Mesendoderm (in vitro differentiated cells): ENCODE measurements at regions not wholly inside any gene's neighbourhood (a gene's known extent, or its start where the extent isn't known, plus 50 kb on each side); places are given as distances from the start of the nearest gene placed in this dataset.

Experiments
- DNase-seq: peaks from one replicate; pipeline ENCODE4 v3.0.0; 2013
- H2AK5ac ChIP-seq: 2 replicates; pipeline ENCODE4 v1.6.1; 2013; ENCODE audit warnings: low read length, inconsistent platforms
- H2BK120ac ChIP-seq: 2 replicates; pipeline ENCODE4 v1.6.1; 2013; ENCODE audit warnings: low read depth, mild to moderate bottlenecking, low read length, moderate library complexity, mixed read lengths
- H2BK15ac ChIP-seq: replicated peaks from 2 replicates; pipeline ENCODE4 v1.6.1; 2013; ENCODE audit warnings: low read depth, mild to moderate bottlenecking, moderate library complexity
- H2BK5ac ChIP-seq: 2 replicates; pipeline ENCODE4 v1.6.1; 2013; ENCODE audit warnings: low read length, inconsistent platforms
- H3K18ac ChIP-seq: 2 replicates; pipeline ENCODE4 v1.6.1; 2013; ENCODE audit warnings: mild to moderate bottlenecking, low read length, mixed read lengths
- H3K23ac ChIP-seq: one replicate; pipeline ENCODE4 v1.6.1; 2013; ENCODE audit warnings: low read length
- H3K27ac ChIP-seq: 2 replicates; pipeline ENCODE4 v1.5.1; 2013; ENCODE audit warnings: low read depth, mild to moderate bottlenecking, inconsistent platforms, low read length, moderate library complexity
- H3K27me3 ChIP-seq: 2 replicates; pipeline ENCODE4 v1.6.1; 2013; ENCODE audit warnings: low read length, control low read depth, mild to moderate bottlenecking, inconsistent platforms; ENCODE audit not compliant: insufficient read depth, poor library complexity
- H3K36me3 ChIP-seq: 2 replicates; pipeline ENCODE4 v1.6.1; 2013; ENCODE audit warnings: low read length, inconsistent platforms; ENCODE audit not compliant: control insufficient read depth, insufficient read depth
- H3K4ac ChIP-seq: one replicate; pipeline ENCODE4 v1.6.1; 2013; ENCODE audit warnings: low read depth, mild to moderate bottlenecking, low read length, moderate library complexity
- H3K4me1 ChIP-seq: 2 replicates; pipeline ENCODE4 v1.6.1; 2013; ENCODE audit warnings: low read depth, low read length, inconsistent platforms; ENCODE audit not compliant: control insufficient read depth
- H3K4me2 ChIP-seq: 2 replicates; pipeline ENCODE4 v1.6.1; 2013; ENCODE audit warnings: low read length
- H3K4me3 ChIP-seq: 2 replicates; pipeline ENCODE4 v1.5.1; 2013; ENCODE audit warnings: mild to moderate bottlenecking, low read length
- H3K56ac ChIP-seq: one replicate; pipeline ENCODE4 v1.6.1; 2013; ENCODE audit warnings: low read length
- H3K79me1 ChIP-seq: 2 replicates; pipeline ENCODE4 v1.6.1; 2013; ENCODE audit warnings: low read length, inconsistent platforms
- H3K79me2 ChIP-seq: 2 replicates; pipeline ENCODE4 v1.6.1; 2013; ENCODE audit warnings: mild to moderate bottlenecking, low read length; ENCODE audit not compliant: control insufficient read depth, insufficient read depth
- H3K9ac ChIP-seq: 2 replicates; pipeline ENCODE4 v1.6.1; 2013; ENCODE audit warnings: low read length, inconsistent platforms
- H4K5ac ChIP-seq: one replicate; pipeline ENCODE4 v1.6.1; 2013; ENCODE audit warnings: low read length
- H4K8ac ChIP-seq: one replicate; pipeline ENCODE4 v1.6.1; 2013; ENCODE audit warnings: low read depth, mild to moderate bottlenecking, control low read depth, low read length, moderate library complexity
- WGBS: extraction: QIAGEN DNeasy Blood & Tissue Kit; methylation state at CpG from one replicate; pipeline ENCODE4 v1.1.7; 2013; ENCODE audit warnings: low lambda C conversion rate, missing lambda C conversion rate; ENCODE audit not compliant: insufficient coverage; ENCODE audit errors: extremely low coverage; 5-methylcytosine and 5-hydroxymethylcytosine counted together

- no peak overlapping the region for H3K4me2 ChIP-seq
- no peak overlapping the region for H2AK5ac ChIP-seq
- no peak overlapping the region for H3K4ac ChIP-seq
- no peak overlapping the region for H2BK5ac ChIP-seq
- peak; percentile 36 for DNase-seq
- no peaks in the 10 kb centered on the region for H3K79me1 ChIP-seq
- H3K27ac ChIP-seq, result no peak overlapping the region
- no peak overlapping the region for H2BK15ac ChIP-seq
- no peaks in the 10 kb centered on the region for H3K27me3 ChIP-seq
- H3K79me2 ChIP-seq, result no peaks in the 10 kb centered on the region
- no peaks in the 10 kb centered on the region for H3K36me3 ChIP-seq
- H3K56ac ChIP-seq, result no peak overlapping the region
- no CpG with 5 or more reads among the region's 3 CpGs for WGBS
- H2BK120ac ChIP-seq, result no peak overlapping the region
- H3K9ac ChIP-seq, result no peak overlapping the region
- no peak overlapping the region for H3K4me3 ChIP-seq
- H3K23ac ChIP-seq, result no peak overlapping the region
- no peak overlapping the region for H4K5ac ChIP-seq
- H3K18ac ChIP-seq, result no peak overlapping the region
- H3K4me1 ChIP-seq, result no peaks in the 10 kb centered on the region
- no peak overlapping the region for H4K8ac ChIP-seq
These were observed 514.4 kb upstream of the ARRDC4 start for GRCh38 chr15:97446138-97446537.

- H3K79me1 ChIP-seq, result no peaks in the 10 kb centered on the region
- H3K18ac ChIP-seq, result no peak overlapping the region
- no peaks in the 10 kb centered on the region for H3K79me2 ChIP-seq
- no peaks in the 10 kb centered on the region for H3K36me3 ChIP-seq
- H3K9ac ChIP-seq, result no peak overlapping the region
- H2BK15ac ChIP-seq, result no peak overlapping the region
- no peaks in the 10 kb centered on the region for H3K4me1 ChIP-seq
- H3K27ac ChIP-seq, result no peak overlapping the region
- H2BK120ac ChIP-seq, result no peak overlapping the region
- H2AK5ac ChIP-seq, result no peak overlapping the region
- H3K4me2 ChIP-seq, result no peak overlapping the region
- H3K56ac ChIP-seq, result no peak overlapping the region
- no peak overlapping the region for H3K23ac ChIP-seq
- no peak overlapping the region for H3K4ac ChIP-seq
- H4K5ac ChIP-seq, result no peak overlapping the region
- no peak overlapping the region for H2BK5ac ChIP-seq
- no peaks in the 10 kb centered on the region for H3K27me3 ChIP-seq
- no peak overlapping the region for H3K4me3 ChIP-seq
- no peak overlapping the region for H4K8ac ChIP-seq
- DNase-seq, result peak; percentile 2
- WGBS, result no CpG with 5 or more reads among the region's 7 CpGs
These were observed 503.8 kb upstream of the ARRDC4 start for GRCh38 chr15:97456521-97457202.

GRCh38 chr15:97457203-97457847 is 503.2 kb upstream of the ARRDC4 start:
- Histone ChIP-seq H3K4me2 (no peak overlapping the region), H3K27ac (no peak overlapping the region), H2BK5ac (no peak overlapping the region), H3K23ac (no peak overlapping the region), H3K36me3 (no peaks in the 10 kb centered on the region), H3K56ac (no peak overlapping the region), H2BK15ac (no peak overlapping the region), H2BK120ac (no peak overlapping the region), H2AK5ac (no peak overlapping the region), H3K9ac (no peak overlapping the region), H3K18ac (no peak overlapping the region), H4K5ac (no peak overlapping the region), H3K79me2 (no peaks in the 10 kb centered on the region), H3K79me1 (no peaks in the 10 kb centered on the region), H3K27me3 (no peaks in the 10 kb centered on the region), H3K4me1 (no peaks in the 10 kb centered on the region), H4K8ac (no peak overlapping the region), H3K4ac (no peak overlapping the region), H3K4me3 (no peak overlapping the region)
- DNase-seq, result no peak
- WGBS, result no CpG with 5 or more reads among the region's 3 CpGs

- H2BK120ac ChIP-seq, result no peak overlapping the region
- no peak overlapping the region for H2BK15ac ChIP-seq
- H4K5ac ChIP-seq, result no peak overlapping the region
- H3K4me1 ChIP-seq, result no peaks in the 10 kb centered on the region
- no peak for DNase-seq
- H3K56ac ChIP-seq, result no peak overlapping the region
- H3K4me3 ChIP-seq, result no peak overlapping the region
- H2BK5ac ChIP-seq, result no peak overlapping the region
- no peaks in the 10 kb centered on the region for H3K79me2 ChIP-seq
- no CpG with 5 or more reads among the region's 1 CpG for WGBS
- no peak overlapping the region for H3K4ac ChIP-seq
- no peaks in the 10 kb centered on the region for H3K79me1 ChIP-seq
- no peak overlapping the region for H3K9ac ChIP-seq
- no peaks in the 10 kb centered on the region for H3K36me3 ChIP-seq
- no peaks in the 10 kb centered on the region for H3K27me3 ChIP-seq
- no peak overlapping the region for H2AK5ac ChIP-seq
- no peak overlapping the region for H3K27ac ChIP-seq
- no peak overlapping the region for H3K18ac ChIP-seq
- H3K4me2 ChIP-seq, result no peak overlapping the region
- H3K23ac ChIP-seq, result no peak overlapping the region
- no peak overlapping the region for H4K8ac ChIP-seq
These were observed 500.7 kb upstream of the ARRDC4 start for GRCh38 chr15:97459771-97460170.

GRCh38 chr15:97461226-97461625 is 499.3 kb upstream of the ARRDC4 start:
- Histone ChIP-seq H3K4ac (no peak overlapping the region), H2BK5ac (no peak overlapping the region), H3K4me3 (no peak overlapping the region), H3K4me2 (no peak overlapping the region), H3K79me2 (no peaks in the 10 kb centered on the region), H4K5ac (no peak overlapping the region), H3K56ac (no peak overlapping the region), H3K27me3 (no peaks in the 10 kb centered on the region), H4K8ac (no peak overlapping the region), H3K27ac (no peak overlapping the region), H2AK5ac (no peak overlapping the region), H3K18ac (no peak overlapping the region), H3K4me1 (no peaks in the 10 kb centered on the region), H2BK120ac (no peak overlapping the region), H3K36me3 (no peaks in the 10 kb centered on the region), H2BK15ac (no peak overlapping the region), H3K79me1 (no peaks in the 10 kb centered on the region), H3K23ac (no peak overlapping the region), H3K9ac (no peak overlapping the region)
- WGBS, result no CpG with 5 or more reads among the region's 1 CpG
- DNase-seq, result no peak

GRCh38 chr15:97463696-97464095 is 496.8 kb upstream of the ARRDC4 start:
- Histone ChIP-seq H3K4me2 (no peak overlapping the region), H3K4me3 (no peak overlapping the region), H4K5ac (no peak overlapping the region), H3K9ac (no peak overlapping the region), H2BK5ac (no peak overlapping the region), H3K4ac (no peak overlapping the region), H3K4me1 (no peaks in the 10 kb centered on the region), H3K27me3 (no peaks in the 10 kb centered on the region), H3K79me2 (no peaks in the 10 kb centered on the region), H3K18ac (no peak overlapping the region), H3K56ac (no peak overlapping the region), H3K27ac (no peak overlapping the region), H2AK5ac (no peak overlapping the region), H2BK15ac (no peak overlapping the region), H3K36me3 (no peaks in the 10 kb centered on the region), H3K23ac (no peak overlapping the region), H3K79me1 (no peaks in the 10 kb centered on the region), H2BK120ac (no peak overlapping the region), H4K8ac (no peak overlapping the region)
- DNase-seq, result no peak
- no CpG with 5 or more reads among the region's 4 CpGs for WGBS
